ENCODE measurements at regions not wholly inside any gene's neighbourhood (a gene's known extent, or its start where the extent isn't known, plus 50 kb on each side); places are given as distances from the start of the nearest gene placed in this dataset.

DNA sequence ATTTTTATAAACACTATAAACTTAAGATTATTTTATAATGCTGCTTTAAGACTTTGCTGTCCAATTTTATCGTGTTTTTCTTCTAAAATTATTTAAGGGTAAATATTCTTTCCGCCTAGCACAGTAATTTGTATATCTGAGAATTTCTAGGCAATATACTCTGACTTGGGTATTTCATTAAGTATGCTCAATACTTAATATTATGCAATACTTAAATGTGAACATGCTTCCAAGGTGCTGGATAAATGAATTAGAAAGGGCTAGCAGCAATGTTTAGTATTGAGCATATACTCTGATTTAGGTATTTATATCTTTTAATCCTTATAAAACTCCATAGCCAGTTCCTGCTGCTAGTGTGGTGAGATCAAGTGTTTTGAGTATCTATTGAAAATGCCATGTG is 60.3 kb upstream of the ANO3 start:
- TF ChIP-seq, protein P1, sequence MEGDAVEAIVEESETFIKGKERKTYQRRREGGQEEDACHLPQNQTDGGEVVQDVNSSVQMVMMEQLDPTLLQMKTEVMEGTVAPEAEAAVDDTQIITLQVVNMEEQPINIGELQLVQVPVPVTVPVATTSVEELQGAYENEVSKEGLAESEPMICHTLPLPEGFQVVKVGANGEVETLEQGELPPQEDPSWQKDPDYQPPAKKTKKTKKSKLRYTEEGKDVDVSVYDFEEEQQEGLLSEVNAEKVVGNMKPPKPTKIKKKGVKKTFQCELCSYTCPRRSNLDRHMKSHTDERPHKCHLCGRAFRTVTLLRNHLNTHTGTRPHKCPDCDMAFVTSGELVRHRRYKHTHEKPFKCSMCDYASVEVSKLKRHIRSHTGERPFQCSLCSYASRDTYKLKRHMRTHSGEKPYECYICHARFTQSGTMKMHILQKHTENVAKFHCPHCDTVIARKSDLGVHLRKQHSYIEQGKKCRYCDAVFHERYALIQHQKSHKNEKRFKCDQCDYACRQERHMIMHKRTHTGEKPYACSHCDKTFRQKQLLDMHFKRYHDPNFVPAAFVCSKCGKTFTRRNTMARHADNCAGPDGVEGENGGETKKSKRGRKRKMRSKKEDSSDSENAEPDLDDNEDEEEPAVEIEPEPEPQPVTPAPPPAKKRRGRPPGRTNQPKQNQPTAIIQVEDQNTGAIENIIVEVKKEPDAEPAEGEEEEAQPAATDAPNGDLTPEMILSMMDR (IDR thresholded peaks at IDR 0.05) = no peak
- TF ChIP-seq POLR2A (IDR thresholded peaks at IDR 0.05) (no peak), POLR2AphosphoS5 (IDR thresholded peaks at IDR 0.05) (no peak), EP300 (IDR thresholded peaks at IDR 0.05) (no peak)
